M059J (cell line): ENCODE measurements at regions not wholly inside any gene's neighbourhood (a gene's known extent, or its start where the extent isn't known, plus 50 kb on each side); places are given as distances from the start of the nearest gene placed in this dataset.

ENCODE experiments used
- DNase-seq: peaks from one replicate; pipeline ENCODE4 v3.0.0-alpha.2; 2012; ENCODE audit warnings: low read depth

DNA sequence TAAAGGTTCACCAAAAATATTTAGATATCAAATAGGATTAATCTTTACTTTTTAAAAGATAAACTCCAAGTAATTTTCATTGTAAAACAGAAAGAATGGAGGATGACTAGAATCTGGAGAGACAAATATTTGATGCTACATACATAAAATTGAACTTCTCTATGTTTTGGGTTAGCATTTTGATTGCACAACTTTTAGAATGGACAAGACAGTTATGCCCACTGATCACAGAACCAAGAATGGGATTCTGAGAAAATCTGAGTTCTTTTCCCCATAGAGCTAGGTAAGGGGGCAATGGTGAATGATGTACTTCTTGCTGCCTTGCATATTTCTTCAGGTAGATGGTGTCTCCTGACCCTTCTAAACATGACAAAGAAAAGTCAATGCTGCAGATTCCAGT, 191.2 kb upstream of the ZEB2 start:
- DNase-seq, result no peak

DNA sequence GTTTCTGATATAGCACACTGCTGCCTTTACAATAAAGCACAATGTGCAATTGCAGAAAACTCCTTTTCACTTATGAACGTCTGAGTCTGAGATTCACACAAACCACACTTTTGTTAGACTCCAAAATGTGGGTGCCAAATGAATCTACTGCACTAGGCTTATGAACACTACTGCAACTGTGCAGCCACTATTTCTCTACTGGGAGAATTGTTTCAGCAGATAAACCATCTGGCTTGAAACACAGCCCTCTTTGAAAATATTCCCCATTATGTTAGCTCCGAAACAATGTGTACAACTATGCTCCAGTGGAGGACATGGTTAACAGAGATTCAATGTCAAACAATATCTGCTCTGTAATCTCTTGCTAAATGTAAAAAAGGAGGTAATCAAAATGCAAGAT, 188.7 kb upstream of the ZEB2 start:
- no peak for DNase-seq

DNA sequence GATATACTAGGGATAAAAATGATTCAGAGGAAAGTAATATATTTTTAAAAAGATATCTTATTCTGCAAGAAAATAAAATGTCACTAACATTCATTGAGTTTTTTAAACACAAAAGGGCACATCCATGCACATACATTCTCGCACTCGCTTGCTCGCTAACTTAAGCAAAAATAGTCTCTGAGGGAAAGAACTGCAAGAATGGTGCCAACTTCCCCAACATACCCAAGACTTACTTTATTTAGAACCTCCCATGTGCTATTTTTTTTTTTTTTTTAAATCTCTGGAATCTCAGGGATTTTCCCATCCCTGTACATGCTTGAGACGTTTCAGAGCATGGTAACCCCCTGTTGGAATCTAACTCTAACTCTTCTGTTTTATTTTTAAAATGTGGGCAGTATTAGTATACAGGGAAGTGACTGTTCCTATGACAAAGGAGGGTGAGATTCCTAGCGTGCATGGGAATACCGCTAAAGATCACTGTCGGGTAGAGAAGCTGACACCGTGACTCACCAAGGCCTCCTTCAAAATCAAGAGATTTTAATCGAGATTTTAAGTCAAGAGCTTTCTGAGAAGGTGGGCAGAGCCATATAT, 187.9 kb upstream of the ZEB2 start:
- DNase-seq, result peak; percentile 92

DNA sequence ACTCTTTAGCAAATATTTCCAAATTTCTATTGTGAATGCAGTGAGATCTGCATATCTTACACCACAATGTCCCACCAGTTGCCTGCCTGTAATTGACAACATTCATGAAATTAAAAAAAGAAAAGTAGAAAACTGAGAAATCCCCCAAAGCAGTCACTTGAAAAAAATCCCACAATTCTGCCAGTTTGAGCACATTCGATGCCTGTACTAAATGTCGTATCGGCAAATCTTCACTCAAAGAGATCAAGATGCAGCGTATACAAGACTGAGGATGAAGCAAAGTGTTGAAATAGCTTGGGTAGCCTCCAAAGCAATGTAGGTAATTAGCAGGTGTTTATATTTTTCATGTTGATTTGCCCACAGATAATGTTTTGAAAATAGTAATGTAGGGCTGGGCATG, 186.7 kb upstream of the ZEB2 start:
- no peak for DNase-seq

DNA sequence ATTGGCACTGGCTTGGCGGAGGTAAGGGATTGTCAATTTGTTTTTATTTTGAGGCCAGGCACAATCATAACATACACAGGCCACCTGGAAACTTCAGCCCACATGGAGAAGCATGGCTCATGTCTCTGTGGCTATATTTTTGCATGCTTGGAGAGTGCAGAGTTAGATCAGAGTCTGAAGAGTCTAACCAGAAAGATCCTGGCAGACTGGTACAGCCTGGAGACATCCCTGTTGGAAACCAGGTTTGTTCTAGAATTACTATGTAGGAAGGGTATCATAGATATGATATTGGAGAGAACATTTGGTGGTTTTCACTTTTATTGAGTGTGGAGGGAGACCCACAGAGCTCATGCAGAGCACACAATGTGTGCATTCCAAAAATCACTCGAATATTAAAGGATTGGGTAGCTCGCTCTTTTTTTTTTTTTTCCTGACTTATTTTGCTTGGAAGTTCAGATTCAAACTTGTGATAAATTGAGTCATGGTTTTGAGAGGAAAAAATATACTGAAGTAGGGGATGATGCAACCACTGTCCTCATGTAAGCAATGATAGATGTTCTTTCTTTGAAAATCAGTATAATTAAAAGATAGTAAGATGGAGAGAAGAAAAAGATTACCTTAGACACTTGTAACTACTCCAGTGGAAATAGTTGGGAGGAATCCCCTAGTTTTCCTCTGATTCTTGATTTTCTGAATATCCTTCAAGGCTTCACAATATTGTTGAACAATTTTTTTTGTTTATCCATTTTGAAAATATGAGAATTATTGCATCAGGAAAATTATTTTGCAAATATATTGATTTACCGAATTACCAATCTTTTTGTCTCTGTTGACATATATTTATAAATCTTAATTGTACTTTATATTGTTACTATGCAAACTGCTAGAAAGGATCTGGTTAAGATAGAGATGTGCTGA, 185.7 kb upstream of the ZEB2 start:
- DNase-seq, result peak; percentile 29

DNA sequence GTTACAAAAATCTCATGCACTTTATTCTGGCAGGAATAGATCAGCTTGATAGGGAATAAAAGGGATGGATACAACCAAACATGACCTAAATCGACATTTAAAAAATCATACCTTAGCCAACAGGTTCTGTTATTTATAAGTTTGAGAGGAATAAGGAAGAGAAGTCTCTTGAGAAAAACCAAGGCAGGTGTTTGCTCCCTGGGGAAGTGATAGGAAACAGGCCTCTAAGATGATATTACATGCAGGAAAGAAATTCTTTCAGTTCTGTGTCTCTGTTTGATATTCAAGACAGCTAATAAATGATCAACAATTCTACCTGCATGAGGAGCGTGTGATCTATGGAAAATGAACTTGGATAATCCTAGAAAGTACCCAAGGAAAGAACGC, 184.8 kb upstream of the ZEB2 start:
- DNase-seq, result no peak

DNA sequence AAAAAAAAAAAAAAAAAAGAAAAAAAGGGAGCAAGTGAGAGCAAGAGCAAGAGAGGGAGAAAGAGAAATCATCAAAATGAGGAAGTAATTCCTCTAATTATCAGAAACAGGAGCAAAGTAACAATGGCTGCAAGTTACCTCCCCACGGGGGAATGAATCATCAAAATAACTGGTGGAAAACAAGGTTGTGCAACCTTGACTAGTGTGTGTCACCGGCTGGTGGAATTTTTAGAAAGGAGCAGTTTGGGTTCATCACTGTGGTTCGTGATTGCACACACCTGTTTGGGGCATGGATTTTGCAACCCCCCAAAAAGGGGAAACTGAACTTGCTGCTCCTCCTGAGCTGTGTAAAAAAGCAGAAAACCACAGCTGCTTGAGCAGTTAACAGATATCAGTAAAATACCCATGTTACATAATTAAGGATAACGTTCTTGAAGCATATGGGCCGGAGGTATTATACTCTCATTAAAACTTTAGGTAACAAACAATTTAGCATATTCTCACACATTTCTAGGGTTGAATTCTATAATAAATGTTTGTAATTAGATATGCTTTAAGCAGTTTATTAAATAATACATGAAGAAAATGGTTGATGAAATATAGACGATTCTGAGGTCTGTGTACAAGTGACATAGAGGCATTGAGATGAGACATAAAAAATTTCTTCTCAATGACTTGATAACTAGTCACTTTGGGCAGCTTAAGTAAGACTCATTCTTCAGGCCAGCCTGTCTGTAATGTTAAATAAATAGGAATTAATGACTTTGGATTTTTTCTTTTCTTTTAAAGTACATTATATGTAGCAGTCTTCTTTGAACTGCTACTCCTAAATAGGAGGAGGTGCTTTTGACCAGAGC, 184.2 kb upstream of the ZEB2 start:
- DNase-seq, result peak; percentile 85

DNA sequence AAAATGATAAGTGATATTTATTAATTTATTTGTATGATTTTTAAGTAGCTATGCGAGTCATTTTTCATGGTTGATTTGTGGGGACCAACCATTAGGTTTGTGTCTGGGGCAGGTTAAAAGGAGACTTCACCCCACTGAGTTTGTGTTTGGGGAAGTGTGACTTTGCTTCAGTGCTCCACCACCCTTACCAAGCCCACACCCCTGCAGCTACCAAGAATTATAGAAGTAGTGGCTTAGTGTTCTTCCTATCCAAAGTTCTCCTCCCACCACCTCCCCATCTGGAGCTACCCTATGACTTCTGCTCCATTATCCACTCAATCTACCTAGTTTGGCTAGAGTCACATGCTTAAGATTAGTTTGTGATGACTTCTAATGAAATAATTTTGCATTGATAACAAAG, 182.1 kb upstream of the ZEB2 start:
- DNase-seq, result no peak

DNA sequence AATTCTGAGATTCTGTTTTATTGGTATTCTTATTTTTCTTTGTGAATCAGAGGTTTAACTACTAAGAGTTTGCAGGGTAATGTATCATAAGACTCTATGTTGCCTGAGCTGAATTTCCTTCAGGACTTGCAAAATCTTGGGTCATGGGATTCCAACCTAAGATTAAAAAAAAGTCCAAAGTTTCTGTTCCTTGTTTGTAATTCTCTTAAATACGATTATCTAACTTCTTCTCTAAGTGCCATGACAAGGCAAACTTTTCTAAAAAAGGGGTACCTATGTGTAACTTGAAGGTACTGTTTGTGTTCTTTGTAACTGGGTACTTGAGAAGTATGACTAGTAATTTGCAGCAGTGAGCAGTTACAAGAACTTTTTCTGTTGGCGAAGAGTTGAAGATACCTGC, 181.3 kb upstream of the ZEB2 start:
- DNase-seq, result no peak

DNA sequence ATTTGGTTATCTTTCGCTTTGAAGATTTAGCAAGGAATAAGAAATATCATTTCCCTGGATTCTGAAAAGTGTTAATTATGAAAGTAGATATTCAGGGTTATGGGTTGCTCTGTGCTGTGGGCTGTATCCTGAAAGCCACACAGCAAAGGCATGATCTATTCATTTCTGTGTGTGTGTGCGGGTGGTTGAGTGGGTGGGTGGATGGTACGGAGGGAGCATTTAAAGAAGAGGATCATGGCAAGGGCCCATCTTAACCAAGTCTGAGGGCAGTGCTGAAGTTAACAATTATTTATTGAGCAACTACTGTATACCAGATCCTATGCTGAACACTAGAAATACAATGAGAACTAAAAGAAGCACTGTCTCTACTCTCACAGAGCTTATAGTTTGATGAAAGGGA, 178.2 kb upstream of the ZEB2 start:
- DNase-seq, result no peak

DNA sequence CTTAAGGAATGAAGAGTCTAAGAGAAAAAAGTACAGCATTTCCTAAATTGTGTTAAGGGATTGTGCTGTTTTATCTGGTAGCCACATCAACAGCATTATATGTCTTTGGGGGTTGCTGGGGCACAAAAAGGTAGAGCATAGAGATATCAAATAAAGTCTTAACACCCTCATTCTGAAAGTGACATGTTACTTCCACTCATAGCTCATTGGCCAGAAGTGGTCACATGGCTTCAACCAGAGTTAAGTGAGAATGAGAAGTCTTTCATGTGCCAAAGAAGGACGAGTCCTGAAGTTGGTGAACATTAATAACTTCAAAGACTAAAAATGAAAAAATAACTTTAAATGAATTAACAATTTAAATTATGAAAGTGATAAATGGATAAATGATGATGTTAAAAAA, 175.7 kb upstream of the ZEB2 start:
- no peak for DNase-seq

DNA sequence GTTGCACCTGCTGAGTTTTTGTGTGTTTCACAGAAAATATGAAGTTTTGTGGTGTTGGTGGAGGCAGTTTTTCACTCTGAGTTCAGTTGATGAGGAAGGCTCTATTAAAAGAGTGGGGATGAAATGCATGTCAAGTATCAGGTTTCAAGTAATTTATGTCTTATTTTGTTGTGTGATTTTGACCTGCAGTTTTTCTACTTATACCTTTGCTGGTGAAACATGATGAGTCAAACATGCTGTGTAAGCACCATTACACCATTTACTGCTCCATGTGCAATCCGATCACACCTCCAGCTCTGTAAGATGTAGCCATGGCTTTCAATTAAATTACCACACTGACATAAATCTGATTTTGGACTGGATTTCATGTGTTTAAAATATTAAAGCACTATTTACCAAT, 174.5 kb upstream of the ZEB2 start:
- peak; percentile 41 for DNase-seq

DNA sequence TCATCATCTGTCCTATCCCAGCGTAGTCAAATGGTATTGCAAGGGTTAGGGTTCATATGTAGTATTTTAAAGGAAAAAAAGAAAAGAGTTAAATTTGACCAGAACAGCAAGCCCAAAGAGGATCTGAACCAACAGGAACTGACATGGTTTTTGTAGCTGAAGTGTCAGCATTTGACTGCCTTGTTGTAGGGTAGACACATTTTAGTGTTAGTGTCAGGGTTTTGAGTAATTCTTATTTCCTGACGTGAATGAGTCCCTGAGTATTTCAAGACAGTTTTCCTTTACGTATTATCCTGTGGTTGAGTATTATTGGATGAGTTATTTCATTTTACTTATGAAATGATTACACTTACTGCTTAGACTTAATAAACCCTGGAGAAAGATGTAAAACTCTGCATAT, 173.3 kb upstream of the ZEB2 start:
- no peak for DNase-seq

DNA sequence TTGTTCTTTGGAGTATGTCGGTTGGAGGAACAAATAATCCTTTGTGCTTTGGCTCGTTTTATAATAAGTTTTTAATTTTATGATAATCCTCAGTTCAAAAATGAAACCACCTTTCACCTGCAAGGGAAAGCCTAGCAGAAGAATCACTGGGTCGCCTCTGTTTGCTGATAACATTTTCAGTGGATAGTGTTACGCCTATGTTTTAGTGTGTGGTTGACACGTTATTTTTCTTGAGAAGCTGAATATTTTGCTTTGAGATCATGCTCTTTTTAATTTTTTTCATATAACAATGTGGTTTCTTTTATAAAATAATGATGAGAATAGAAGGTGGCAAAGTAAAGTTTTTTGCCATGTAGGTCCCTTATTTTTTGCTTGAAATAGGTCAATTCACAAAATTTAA, 172.7 kb upstream of the ZEB2 start:
- DNase-seq, result no peak

DNA sequence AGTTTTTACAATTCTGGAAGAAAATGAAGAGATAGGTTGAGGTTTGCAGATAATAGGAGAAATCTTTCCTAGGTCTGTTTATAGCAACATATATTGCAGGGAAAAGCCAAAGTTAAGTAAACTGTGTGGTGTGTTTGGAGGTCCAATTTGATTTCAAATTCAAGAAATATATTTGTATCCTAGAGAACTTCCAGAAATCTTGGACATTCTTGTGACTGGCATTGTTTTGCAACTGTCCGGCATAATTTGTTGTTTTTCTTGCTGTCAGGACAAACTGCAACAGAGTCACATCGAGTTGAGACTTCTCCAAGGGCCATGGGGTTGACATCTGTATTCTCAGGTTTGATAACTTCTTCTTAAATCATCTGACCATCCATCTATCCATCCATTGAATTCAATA, 170.9 kb upstream of the ZEB2 start:
- DNase-seq, result no peak

DNA sequence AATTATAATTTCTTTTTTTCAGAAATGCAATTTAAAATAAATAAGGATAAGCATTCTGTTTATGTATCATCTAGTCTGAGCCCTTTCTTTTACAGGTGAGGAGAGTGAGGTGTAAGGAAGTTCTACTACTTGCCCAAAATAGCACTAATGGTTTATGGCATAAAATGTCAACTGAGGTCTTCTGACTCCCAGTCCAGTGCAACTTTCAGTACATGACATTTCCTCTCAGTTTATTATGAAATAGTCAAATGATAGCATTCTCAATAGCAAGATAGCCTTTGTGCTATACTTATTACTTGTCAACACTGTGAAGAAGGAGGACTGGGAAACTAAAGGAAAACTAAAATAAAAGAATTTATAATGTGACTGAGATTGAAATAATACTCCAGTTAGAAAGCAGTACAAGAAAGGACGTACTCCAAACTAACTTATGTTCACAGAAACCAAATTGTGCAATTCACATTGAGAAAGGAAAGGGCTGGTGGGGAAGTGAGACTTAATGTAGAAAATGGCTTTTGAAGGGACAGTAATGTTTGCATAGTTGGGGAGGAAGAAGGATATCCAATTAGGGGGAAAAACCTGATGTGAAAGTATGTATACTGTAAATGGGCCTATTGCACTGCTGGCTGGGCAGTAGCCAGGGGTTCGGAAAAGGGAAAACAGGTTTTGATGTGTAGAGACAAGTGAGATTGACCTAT, 166.7 kb upstream of the ZEB2 start:
- no peak for DNase-seq

DNA sequence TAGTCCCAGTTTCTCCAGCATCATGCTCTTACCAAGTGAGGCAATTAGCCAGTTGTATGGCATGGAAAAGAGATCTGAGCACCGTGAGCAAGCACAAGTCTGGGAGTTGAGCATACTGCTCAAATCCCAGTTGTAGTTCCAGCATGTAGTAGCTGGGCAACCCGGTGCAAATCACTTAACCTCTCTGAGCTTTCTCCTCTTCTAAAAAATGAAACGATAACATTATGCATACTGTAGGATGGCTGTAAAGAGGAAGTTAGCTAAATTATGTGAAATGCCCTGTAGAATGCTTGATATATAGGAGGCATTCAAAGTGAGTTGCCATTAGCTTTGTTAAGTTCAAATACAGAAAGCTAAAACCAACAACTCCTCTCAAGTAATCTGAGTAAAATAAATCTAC, 164.0 kb upstream of the ZEB2 start:
- DNase-seq, result no peak

DNA sequence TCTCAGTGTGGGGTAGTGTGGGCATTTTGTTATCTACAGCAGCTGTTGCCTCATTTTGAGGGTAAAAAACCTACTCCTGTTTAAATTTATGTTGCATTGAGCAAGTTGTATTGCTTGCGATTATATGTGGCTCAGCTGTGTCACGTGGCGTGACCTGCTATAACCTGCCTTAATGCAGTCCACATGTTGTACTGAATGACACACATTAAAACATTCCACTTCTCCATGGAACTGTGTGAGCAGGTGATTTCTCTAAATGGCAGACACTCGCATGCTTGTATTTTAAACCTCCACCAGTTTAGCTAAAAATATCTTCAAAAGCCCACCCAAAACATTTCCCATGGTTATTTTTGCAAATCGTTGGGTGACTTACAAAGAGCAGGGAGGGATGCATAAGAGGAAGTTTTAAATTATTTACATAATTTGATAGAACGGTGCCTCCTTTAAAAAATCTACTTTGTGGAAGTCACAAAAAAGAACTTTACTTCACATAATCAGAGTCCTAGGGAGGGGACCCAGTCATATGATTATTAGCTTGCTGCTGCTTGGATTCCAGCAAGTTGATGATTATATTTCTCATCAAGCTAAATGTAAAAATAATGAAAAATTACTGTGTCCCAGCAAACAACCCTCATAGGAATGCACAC, 163.3 kb upstream of the ZEB2 start:
- no peak for DNase-seq

DNA sequence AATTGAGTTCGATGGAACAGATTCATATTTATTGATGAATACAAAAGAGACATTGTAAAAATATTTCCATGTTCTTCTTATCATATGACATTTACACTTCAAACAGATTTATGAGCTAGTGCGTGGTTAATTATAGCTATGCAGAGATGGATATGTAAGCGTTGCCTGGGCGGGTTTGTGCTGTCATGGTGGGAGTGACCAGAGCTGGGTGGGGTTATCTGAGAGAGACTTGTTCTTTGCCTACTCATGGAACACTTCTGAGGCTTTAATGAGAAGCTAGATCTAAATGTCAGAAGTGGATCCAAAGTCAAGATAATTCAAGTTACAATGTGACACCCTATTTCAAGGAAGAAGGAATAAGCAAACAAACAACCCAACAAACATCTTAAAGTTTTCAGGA, 162.3 kb upstream of the ZEB2 start:
- DNase-seq, result no peak

DNA sequence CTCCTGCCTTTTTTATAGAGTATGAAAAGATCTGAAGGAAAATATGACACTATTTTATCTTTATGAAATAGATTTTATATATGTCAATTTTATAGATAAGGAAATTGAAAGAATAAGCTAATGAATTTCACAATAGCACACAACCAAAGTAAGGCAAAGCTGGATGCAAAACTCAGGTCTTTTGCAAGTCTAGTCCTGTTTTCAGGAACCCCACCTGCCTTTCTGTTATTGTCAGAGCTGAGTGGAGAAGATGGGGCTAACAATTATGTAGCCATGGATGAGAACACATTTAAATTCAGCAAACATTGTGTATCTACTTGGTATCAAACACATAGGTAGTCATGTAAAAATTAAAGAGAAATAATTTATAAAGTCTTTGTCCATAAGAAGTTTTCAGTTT, 161.5 kb upstream of the ZEB2 start:
- DNase-seq, result no peak

DNA sequence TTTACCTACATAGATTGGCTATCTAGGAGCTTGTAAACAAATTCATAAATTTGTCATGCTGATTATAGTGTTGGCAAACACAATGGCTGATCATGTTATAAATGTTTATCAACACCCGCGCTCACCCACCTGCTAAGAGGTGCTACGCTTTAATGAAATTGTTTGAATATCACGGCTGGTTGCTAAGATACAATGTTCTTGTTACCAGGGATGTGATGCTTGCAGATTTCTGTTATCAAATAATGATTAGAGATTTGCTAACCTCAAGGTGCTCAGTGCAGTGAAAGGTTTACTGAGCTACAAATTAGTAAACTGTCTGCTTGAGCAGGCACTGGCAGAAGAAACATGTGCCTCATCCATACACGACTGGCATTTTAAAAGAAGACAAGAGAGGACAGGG, 160.0 kb upstream of the ZEB2 start:
- DNase-seq, result no peak

DNA sequence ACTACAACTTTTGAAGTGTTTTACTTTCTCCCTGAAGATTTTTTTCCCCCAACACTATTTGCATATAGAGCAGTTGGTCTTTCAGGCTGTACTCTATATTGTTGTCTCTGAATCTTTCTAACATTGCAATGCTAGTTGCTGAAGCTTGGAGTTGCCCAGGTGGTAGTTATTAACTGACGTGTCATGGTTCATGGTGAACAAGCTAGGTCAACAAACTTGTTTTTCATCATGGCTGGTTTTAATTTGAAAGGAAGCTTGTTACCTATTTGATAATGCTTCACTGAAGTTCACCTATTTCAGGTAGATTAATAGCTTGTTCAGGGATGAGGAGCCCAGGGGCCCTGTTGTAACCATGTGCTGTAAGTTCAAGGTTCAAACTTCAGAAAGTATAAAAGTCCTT, 158.8 kb upstream of the ZEB2 start:
- no peak for DNase-seq
